GM23338 (cell line): ENCODE measurements at regions not wholly inside any gene's neighbourhood (a gene's known extent, or its start where the extent isn't known, plus 50 kb on each side); places are given as distances from the start of the nearest gene placed in this dataset.

ENCODE experiments used
- CREB1 ChIP-seq: fragments of 250-450 bp; sonication (Bioruptor Pico); IDR thresholded peaks from 2 replicates; pipeline ENCODE4 v1.5.0; 2020; ENCODE audit warnings: low read depth, mild to moderate bottlenecking, moderate library complexity
- CTCF ChIP-seq, 2 experiments: fragments of 200-600 bp in 1 of 2; sonication (generic) in 1 of 2; conservative IDR thresholded peaks; 2 replicates each; pipeline versions ENCODE4 v1.5.1 to v1.6.1; 2016 to 2017; ENCODE audit warnings: antibody characterized with exemption in 2 of 2, low read depth in 2 of 2, mild to moderate bottlenecking in 2 of 2, moderate library complexity in 1 of 2
- EZH2 ChIP-seq: fragments of 200-600 bp; sonication (generic); IDR thresholded peaks from one replicate; pipeline ENCODE4 v1.8.0; 2017; ENCODE audit warnings: antibody characterized with exemption, mild to moderate bottlenecking, low read depth; ENCODE audit not compliant: unreplicated experiment
- EZH2phosphoT487 ChIP-seq: fragments of 200-600 bp; sonication (generic); IDR thresholded peaks from one replicate; pipeline ENCODE4 v1.8.1; 2018; ENCODE audit warnings: antibody characterized with exemption; ENCODE audit not compliant: unreplicated experiment
- JUNB ChIP-seq: IDR thresholded peaks from one replicate; pipeline ENCODE4 v1.6.1; 2016; ENCODE audit warnings: antibody characterized with exemption; ENCODE audit not compliant: unreplicated experiment
- NANOG ChIP-seq: IDR thresholded peaks from 2 replicates; pipeline ENCODE4 v1.6.1; 2016; ENCODE audit warnings: antibody characterized with exemption, borderline replicate concordance
- POLR2AphosphoS5 ChIP-seq: IDR thresholded peaks from 2 replicates; pipeline ENCODE4 v1.6.1; 2016; ENCODE audit warnings: antibody characterized with exemption, low read depth
- REST ChIP-seq: IDR thresholded peaks from one replicate; pipeline ENCODE4 v1.6.1; 2018; ENCODE audit warnings: antibody characterized with exemption; ENCODE audit not compliant: unreplicated experiment
- STAT1 ChIP-seq: IDR thresholded peaks from one replicate; pipeline ENCODE4 v1.6.1; 2016; ENCODE audit warnings: antibody characterized with exemption; ENCODE audit not compliant: unreplicated experiment
- ZNF114 ChIP-seq: fragments of 250-450 bp; sonication (Bioruptor Pico); IDR thresholded peaks from 2 replicates; pipeline ENCODE4 v1.5.0; 2020; ENCODE audit warnings: mild to moderate bottlenecking, moderate library complexity
- ZNF331 ChIP-seq: fragments of 250-450 bp; sonication (Bioruptor Pico); IDR thresholded peaks from 2 replicates; pipeline ENCODE4 v1.5.0; 2020; ENCODE audit warnings: low read depth, mild to moderate bottlenecking, moderate library complexity
- TF ChIP-seq, protein P1 (sequence below): fragments of 250-450 bp; sonication (Bioruptor Pico); IDR thresholded peaks from 2 replicates; pipeline ENCODE4 v1.5.0; 2020; ENCODE audit warnings: mild to moderate bottlenecking, moderate library complexity
- TF ChIP-seq, protein P2 (sequence below): IDR thresholded peaks from 2 replicates; pipeline ENCODE4 v1.6.1; 2016; ENCODE audit warnings: antibody characterized with exemption

DNA sequence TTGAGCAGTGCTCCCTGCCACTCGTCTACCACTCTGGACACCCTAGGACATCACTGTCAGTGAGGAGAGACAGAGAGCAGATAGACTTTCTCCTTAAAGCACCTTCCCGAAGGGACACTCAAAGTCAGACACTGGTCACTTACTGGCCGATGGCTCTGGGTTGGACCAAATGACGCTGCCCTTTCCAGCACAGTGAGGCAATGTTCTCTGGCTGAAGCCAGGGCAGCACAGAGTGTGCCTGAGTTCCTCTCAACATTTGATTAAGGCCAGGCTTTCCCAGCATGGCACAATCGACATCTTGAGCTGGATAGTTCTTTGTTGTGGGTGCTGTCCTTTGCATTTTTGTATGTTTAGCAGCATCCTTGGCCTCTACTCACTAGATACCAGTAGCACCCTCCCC, 206.2 kb downstream of the CSNK2A3 start:
- no peak for TF ChIP-seq CTCF (conservative IDR thresholded peaks at IDR 0.05; ENCODE audit: low read depth in 2 of 2)
- no peak for TF ChIP-seq REST
- TF ChIP-seq CREB1 (CRISPR knock-in tag): no peak
- TF ChIP-seq EZH2phosphoT487: no peak
- TF ChIP-seq EZH2: no peak
- no peak for TF ChIP-seq POLR2AphosphoS5
- TF ChIP-seq JUNB: no peak
- TF ChIP-seq, protein P1, sequence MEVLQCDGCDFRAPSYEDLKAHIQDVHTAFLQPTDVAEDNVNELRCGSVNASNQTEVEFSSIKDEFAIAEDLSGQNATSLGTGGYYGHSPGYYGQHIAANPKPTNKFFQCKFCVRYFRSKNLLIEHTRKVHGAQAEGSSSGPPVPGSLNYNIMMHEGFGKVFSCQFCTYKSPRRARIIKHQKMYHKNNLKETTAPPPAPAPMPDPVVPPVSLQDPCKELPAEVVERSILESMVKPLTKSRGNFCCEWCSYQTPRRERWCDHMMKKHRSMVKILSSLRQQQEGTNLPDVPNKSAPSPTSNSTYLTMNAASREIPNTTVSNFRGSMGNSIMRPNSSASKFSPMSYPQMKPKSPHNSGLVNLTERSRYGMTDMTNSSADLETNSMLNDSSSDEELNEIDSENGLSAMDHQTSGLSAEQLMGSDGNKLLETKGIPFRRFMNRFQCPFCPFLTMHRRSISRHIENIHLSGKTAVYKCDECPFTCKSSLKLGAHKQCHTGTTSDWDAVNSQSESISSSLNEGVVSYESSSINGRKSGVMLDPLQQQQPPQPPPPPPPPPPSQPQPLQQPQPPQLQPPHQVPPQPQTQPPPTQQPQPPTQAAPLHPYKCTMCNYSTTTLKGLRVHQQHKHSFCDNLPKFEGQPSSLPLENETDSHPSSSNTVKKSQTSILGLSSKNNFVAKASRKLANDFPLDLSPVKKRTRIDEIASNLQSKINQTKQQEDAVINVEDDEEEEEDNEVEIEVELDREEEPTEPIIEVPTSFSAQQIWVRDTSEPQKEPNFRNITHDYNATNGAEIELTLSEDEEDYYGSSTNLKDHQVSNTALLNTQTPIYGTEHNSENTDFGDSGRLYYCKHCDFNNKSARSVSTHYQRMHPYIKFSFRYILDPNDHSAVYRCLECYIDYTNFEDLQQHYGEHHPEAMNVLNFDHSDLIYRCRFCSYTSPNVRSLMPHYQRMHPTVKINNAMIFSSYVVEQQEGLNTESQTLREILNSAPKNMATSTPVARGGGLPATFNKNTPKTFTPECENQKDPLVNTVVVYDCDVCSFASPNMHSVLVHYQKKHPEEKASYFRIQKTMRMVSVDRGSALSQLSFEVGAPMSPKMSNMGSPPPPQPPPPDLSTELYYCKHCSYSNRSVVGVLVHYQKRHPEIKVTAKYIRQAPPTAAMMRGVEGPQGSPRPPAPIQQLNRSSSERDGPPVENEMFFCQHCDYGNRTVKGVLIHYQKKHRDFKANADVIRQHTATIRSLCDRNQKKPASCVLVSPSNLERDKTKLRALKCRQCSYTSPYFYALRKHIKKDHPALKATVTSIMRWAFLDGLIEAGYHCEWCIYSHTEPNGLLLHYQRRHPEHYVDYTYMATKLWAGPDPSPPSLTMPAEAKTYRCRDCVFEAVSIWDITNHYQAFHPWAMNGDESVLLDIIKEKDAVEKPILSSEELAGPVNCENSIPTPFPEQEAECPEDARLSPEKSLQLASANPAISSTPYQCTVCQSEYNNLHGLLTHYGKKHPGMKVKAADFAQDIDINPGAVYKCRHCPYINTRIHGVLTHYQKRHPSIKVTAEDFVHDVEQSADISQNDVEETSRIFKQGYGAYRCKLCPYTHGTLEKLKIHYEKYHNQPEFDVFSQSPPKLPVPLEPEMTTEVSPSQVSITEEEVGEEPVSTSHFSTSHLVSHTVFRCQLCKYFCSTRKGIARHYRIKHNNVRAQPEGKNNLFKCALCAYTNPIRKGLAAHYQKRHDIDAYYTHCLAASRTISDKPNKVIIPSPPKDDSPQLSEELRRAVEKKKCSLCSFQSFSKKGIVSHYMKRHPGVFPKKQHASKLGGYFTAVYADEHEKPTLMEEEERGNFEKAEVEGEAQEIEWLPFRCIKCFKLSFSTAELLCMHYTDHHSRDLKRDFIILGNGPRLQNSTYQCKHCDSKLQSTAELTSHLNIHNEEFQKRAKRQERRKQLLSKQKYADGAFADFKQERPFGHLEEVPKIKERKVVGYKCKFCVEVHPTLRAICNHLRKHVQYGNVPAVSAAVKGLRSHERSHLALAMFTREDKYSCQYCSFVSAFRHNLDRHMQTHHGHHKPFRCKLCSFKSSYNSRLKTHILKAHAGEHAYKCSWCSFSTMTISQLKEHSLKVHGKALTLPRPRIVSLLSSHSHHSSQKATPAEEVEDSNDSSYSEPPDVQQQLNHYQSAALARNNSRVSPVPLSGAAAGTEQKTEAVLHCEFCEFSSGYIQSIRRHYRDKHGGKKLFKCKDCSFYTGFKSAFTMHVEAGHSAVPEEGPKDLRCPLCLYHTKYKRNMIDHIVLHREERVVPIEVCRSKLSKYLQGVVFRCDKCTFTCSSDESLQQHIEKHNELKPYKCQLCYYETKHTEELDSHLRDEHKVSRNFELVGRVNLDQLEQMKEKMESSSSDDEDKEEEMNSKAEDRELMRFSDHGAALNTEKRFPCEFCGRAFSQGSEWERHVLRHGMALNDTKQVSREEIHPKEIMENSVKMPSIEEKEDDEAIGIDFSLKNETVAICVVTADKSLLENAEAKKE (CRISPR knock-in tag): no peak
- no peak for TF ChIP-seq STAT1
- no peak for TF ChIP-seq ZNF331 (CRISPR knock-in tag)
- no peak for TF ChIP-seq NANOG
- TF ChIP-seq, protein P2, sequence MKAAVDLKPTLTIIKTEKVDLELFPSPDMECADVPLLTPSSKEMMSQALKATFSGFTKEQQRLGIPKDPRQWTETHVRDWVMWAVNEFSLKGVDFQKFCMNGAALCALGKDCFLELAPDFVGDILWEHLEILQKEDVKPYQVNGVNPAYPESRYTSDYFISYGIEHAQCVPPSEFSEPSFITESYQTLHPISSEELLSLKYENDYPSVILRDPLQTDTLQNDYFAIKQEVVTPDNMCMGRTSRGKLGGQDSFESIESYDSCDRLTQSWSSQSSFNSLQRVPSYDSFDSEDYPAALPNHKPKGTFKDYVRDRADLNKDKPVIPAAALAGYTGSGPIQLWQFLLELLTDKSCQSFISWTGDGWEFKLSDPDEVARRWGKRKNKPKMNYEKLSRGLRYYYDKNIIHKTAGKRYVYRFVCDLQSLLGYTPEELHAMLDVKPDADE: no peak
- TF ChIP-seq ZNF114 (CRISPR knock-in tag): no peak
